HG03442 (cell line): ENCODE measurements at regions not wholly inside any gene's neighbourhood (a gene's known extent, or its start where the extent isn't known, plus 50 kb on each side); places are given as distances from the start of the nearest gene placed in this dataset.
A peak's percentile ranks its signal among the peaks of the same experiment; 100 is the strongest.
"Not testable (repeated sequence)": the region's sequence is repeated elsewhere in the genome, so short reads cannot be mapped to it uniquely, and the experiment has no call there.

Experiments used
- ATAC-seq: cut with Tn5 transposase; IDR thresholded peaks from one replicate; pipeline ENCODE4 v1.9.1; 2021; ENCODE audit warnings: mild to moderate bottlenecking, moderate library complexity; ENCODE audit not compliant: unreplicated experiment

- no peak for ATAC-seq
Measured at GRCh38 chr3:145079436-145079835, 1081.5 kb downstream of the PLOD2 start.

GRCh38 chr3:145087038-145087437 is 1073.9 kb downstream of the PLOD2 start:
- ATAC-seq = no peak

- peak; percentile 75 for ATAC-seq
Measured at GRCh38 chr3:145088917-145089316, 1072.1 kb downstream of the PLOD2 start.

- ATAC-seq = no peak
Measured at GRCh38 chr3:145089337-145089736, 1071.6 kb downstream of the PLOD2 start.

- peak; percentile 98 for ATAC-seq
Measured at GRCh38 chr3:145094355-145094941, 1066.5 kb downstream of the PLOD2 start.

- not testable (repeated sequence) for ATAC-seq
Measured at GRCh38 chr3:145111141-145111540, 1049.8 kb downstream of the PLOD2 start.

GRCh38 chr3:145116769-145117168 is 1044.2 kb downstream of the PLOD2 start:
- no peak for ATAC-seq

DNA sequence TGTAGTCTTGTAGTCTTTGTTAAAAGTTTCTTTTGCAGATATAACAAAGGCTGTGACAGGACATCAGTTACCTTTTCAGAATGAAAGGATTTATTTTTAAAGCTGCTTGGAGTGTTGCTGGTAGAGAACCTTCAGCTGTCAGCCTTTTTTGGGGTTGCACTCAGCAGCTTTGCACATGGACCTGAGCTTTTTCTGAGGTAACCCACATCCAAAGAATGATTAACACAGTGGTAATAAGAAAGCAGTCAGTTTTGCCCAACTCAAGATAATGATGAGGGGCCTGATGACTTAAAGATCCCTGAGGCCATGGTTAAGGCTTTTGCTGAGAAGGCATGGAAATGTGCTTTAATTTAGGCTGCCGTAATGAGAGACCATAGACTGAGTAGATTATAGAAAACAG is 1042.7 kb downstream of the PLOD2 start:
- no peak for ATAC-seq

GRCh38 chr3:145124900-145125678 is 1035.9 kb downstream of the PLOD2 start:
- no peak for ATAC-seq

DNA sequence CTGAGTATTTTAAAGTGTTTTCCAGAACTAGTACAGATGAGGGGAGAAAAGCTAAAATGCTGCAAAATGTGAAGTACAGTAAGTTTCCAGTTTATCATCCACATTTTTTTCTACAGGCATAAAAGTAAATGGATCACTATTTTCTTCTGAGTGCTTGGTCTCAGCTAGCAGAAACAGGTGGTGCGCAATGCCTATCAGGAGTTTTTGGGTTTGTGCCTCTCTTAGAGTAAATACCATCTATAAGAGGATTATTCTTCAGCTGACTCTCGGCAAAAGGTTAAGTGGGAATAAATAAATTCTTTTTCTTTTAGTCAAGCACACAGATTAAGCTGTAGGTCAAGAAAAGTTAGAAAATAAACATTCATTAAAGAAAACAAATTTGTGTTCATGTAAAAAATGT is 1027.7 kb downstream of the PLOD2 start:
- no peak for ATAC-seq

DNA sequence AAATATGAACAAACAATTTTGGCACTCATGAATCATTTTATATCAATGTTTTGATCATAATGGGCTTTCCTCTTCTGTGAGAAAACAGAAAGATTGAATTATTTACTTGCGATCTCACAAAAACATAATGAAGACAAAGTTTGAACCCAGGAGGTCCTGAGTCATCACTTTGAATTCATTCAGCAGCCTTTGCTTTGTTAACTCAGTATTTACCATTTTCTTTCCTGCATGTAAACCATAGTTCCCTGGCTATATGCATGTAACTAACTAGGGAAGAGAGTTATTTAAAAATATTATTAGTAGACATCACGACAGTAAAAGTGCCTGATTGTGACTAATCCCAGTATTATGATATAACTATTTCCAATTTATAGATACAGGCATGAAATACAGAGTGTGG is 1026.2 kb downstream of the PLOD2 start:
- no peak for ATAC-seq

DNA sequence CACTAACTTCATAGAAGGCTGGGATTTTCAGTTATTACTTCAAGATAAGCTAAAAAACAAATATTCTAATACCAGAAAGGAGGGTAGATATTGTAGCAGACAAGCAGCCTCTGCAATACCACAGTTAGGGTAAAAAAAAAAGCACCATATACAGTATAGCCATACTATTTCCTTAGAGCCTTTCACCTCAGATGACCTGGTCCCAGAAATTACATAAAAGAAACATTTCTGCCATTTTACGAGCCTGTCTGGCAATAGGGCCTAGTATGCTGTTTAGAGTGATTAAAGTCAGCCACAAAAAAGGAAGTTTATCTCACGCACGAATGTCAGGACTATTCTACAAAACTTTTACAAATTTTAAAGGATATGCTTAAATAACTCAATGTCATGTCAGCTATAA is 1016.6 kb downstream of the PLOD2 start:
- no peak for ATAC-seq

- no peak for ATAC-seq
Measured at GRCh38 chr3:145145461-145145860, 1015.5 kb downstream of the PLOD2 start.

- no peak for ATAC-seq
Measured at GRCh38 chr3:145159640-145160039, 1001.3 kb downstream of the PLOD2 start.

DNA sequence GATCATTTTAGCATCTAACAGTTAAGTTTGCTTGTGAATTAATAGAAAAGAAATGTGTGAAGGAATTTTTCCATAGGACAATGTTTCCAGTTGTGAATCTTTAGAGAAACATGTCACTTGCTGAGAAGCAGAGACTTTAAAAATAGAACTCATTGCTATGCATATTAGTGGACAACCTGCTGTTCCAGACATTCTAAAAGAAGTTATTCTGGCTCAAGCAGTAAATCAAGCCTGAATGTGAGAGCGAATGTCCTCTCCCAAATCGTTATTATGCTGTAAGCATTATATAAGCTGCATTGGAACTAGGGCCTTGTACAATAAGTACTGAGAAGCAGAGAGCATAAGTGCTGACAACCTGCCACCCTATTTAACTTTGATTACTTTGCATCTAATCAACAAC is 990.9 kb downstream of the PLOD2 start:
- no peak for ATAC-seq

- no peak for ATAC-seq
Measured at GRCh38 chr3:145175626-145176025, 985.4 kb downstream of the PLOD2 start.

DNA sequence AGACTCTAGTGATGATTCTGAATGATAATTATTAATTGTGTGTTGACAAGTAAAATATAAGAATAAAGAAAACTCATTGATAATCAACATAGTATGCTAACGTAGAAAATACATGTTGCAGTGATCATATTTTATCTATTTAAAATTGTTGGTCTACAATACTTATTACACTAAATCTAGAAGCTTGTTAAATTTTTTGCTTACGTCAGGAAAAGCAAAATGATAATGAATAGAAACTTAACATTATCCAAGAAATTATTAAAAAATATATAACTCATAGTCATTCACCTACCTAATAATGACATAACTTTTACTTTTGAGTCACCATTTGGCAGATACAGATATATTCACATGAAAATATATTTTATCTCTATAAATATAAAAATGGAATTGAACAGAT is 984.1 kb downstream of the PLOD2 start:
- ATAC-seq = no peak

GRCh38 chr3:145177828-145178227 is 983.2 kb downstream of the PLOD2 start:
- ATAC-seq = no peak

GRCh38 chr3:145182196-145182911 is 978.6 kb downstream of the PLOD2 start:
- ATAC-seq = no peak

DNA sequence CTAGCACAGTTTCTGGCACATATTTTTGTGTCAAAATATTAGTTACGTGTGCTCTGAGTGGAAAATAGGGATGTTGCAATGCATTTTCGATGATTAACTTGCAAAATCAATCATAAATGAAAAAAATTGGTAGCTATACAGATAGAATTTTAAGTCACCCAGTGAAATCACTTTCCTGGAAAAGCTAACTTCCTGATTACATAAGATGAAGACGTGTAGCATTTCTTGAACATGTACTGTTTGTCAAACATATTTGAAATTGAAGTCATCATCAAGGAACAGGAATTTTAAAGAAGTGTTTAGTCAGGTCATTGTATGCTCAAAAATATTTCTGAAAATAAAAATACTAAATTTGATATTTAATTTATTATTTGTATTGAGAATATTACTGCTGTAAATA is 977.7 kb downstream of the PLOD2 start:
- ATAC-seq = no peak

- ATAC-seq = no peak
Measured at GRCh38 chr3:145188079-145188770, 972.8 kb downstream of the PLOD2 start.
